ENCODE measurements at regions not wholly inside any gene's neighbourhood (a gene's known extent, or its start where the extent isn't known, plus 50 kb on each side); places are given as distances from the start of the nearest gene placed in this dataset.

GRCh38 chr6:152916035-152916434 lies 66.8 kb downstream of the FBXO5 start:
- Histone ChIP-seq H2AFZ (ENCODE audit: low read depth, low read length) (no peak overlapping the region), H3K79me2 (ENCODE audit: insufficient read depth, low read length) (no peaks in the 10 kb centered on the region), H3K4me3 (ENCODE audit: insufficient read depth, low read depth, low read length) (no peak overlapping the region), H3K27ac (ENCODE audit: low read depth, low read length) (no peak overlapping the region), H3K9ac (ENCODE audit: low read length) (no peak overlapping the region), H3K4me1 (ENCODE audit: insufficient read depth, low read length) (no peaks in the 10 kb centered on the region), H4K20me1 (ENCODE audit: insufficient read depth, low read length) (no peaks in the 10 kb centered on the region), H3K27me3 (ENCODE audit: insufficient read depth, low read length) (no peaks in the 10 kb centered on the region), H3K9me3 (ENCODE audit: insufficient read depth, low read depth, low read length) (no peaks in the 10 kb centered on the region), H3K36me3 (ENCODE audit: insufficient read depth, low read length) (no peaks in the 10 kb centered on the region), H3K4me2 (ENCODE audit: low read length) (no peak overlapping the region)
- Mint-ChIP-seq H3K4me1 (ENCODE audit: low read depth, unreplicated experiment) (no peaks in the 10 kb centered on the region), H3K9me3 (ENCODE audit: unreplicated experiment) (peaks cover 12% of the 10 kb centered on the region), H3K4me3 (ENCODE audit: unreplicated experiment) (no peak overlapping the region), H3K27me3 (ENCODE audit: low read depth, unreplicated experiment) (no peaks in the 10 kb centered on the region), H3K36me3 (ENCODE audit: low read depth, unreplicated experiment) (no peaks in the 10 kb centered on the region), H3K27ac (ENCODE audit: unreplicated experiment) (no peak overlapping the region)
- TF ChIP-seq CTCF (IDR thresholded peaks at IDR 0.05; ENCODE audit: insufficient read depth, low read depth, low read length) (no peak), EZH2 (IDR thresholded peaks at IDR 0.05; ENCODE audit: insufficient read depth, low read length) (no peak)
- DNase-seq (ENCODE audit: low read depth) (no peak), FAIRE-seq (no peak)

- Mint-ChIP-seq H3K36me3 (ENCODE audit: low read depth, unreplicated experiment) (no peaks in the 10 kb centered on the region), H3K9me3 (ENCODE audit: unreplicated experiment) (peaks cover 4% of the 10 kb centered on the region), H3K4me1 (ENCODE audit: low read depth, unreplicated experiment) (no peaks in the 10 kb centered on the region), H3K27me3 (ENCODE audit: low read depth, unreplicated experiment) (no peaks in the 10 kb centered on the region), H3K27ac (ENCODE audit: unreplicated experiment) (no peak overlapping the region), H3K4me3 (ENCODE audit: unreplicated experiment) (no peak overlapping the region)
- no peaks in the 10 kb centered on the region for H3K79me2 ChIP-seq (ENCODE audit: insufficient read depth, low read length)
- H3K4me3 ChIP-seq (ENCODE audit: insufficient read depth, low read depth, low read length), result no peak overlapping the region
- no peaks in the 10 kb centered on the region for H4K20me1 ChIP-seq (ENCODE audit: insufficient read depth, low read length)
- no peak overlapping the region for H3K9ac ChIP-seq (ENCODE audit: low read length)
- H3K27ac ChIP-seq (ENCODE audit: low read depth, low read length), result no peak overlapping the region
- H3K36me3 ChIP-seq (ENCODE audit: insufficient read depth, low read length), result no peaks in the 10 kb centered on the region
- no peak overlapping the region for H2AFZ ChIP-seq (ENCODE audit: low read depth, low read length)
- H3K4me1 ChIP-seq (ENCODE audit: insufficient read depth, low read length), result no peaks in the 10 kb centered on the region
- no peak for FAIRE-seq
- TF ChIP-seq CTCF (IDR thresholded peaks at IDR 0.05; ENCODE audit: insufficient read depth, low read depth, low read length) (no peak), EZH2 (IDR thresholded peaks at IDR 0.05; ENCODE audit: insufficient read depth, low read length) (no peak)
- H3K9me3 ChIP-seq (ENCODE audit: insufficient read depth, low read depth, low read length), result no peaks in the 10 kb centered on the region
- H3K4me2 ChIP-seq (ENCODE audit: low read length), result no peak overlapping the region
- no peak for DNase-seq (ENCODE audit: low read depth)
- H3K27me3 ChIP-seq (ENCODE audit: insufficient read depth, low read length), result no peaks in the 10 kb centered on the region
Observed at GRCh38 chr6:152918991-152919390, 63.9 kb downstream of the FBXO5 start.

- no peak overlapping the region for H3K4me2 ChIP-seq (ENCODE audit: low read length)
- H3K9me3 Mint-ChIP-seq (ENCODE audit: unreplicated experiment), result peaks cover 1% of the 10 kb centered on the region
Observed at GRCh38 chr6:152920016-152920415, 62.8 kb downstream of the FBXO5 start.

More at GRCh38 chr6:152920016-152920415, 62.8 kb downstream of the FBXO5 start:
- Histone ChIP-seq H3K9me3 (ENCODE audit: insufficient read depth, low read depth, low read length) (no peaks in the 10 kb centered on the region), H3K9ac (ENCODE audit: low read length) (no peak overlapping the region), H3K27me3 (ENCODE audit: insufficient read depth, low read length) (no peaks in the 10 kb centered on the region), H3K27ac (ENCODE audit: low read depth, low read length) (no peak overlapping the region), H3K4me3 (ENCODE audit: insufficient read depth, low read depth, low read length) (no peak overlapping the region), H4K20me1 (ENCODE audit: insufficient read depth, low read length) (no peaks in the 10 kb centered on the region), H3K36me3 (ENCODE audit: insufficient read depth, low read length) (no peaks in the 10 kb centered on the region), H2AFZ (ENCODE audit: low read depth, low read length) (no peak overlapping the region), H3K4me1 (ENCODE audit: insufficient read depth, low read length) (no peaks in the 10 kb centered on the region), H3K79me2 (ENCODE audit: insufficient read depth, low read length) (no peaks in the 10 kb centered on the region)
- no peak overlapping the region for H3K27ac Mint-ChIP-seq (ENCODE audit: unreplicated experiment)
- no peaks in the 10 kb centered on the region for H3K4me1 Mint-ChIP-seq (ENCODE audit: low read depth, unreplicated experiment)
- H3K27me3 Mint-ChIP-seq (ENCODE audit: low read depth, unreplicated experiment), result no peaks in the 10 kb centered on the region
- H3K36me3 Mint-ChIP-seq (ENCODE audit: low read depth, unreplicated experiment), result no peaks in the 10 kb centered on the region
- H3K4me3 Mint-ChIP-seq (ENCODE audit: unreplicated experiment), result no peak overlapping the region
- DNase-seq (ENCODE audit: low read depth), result no peak
- no peak for TF ChIP-seq CTCF (IDR thresholded peaks at IDR 0.05; ENCODE audit: insufficient read depth, low read depth, low read length)
- TF ChIP-seq EZH2 (IDR thresholded peaks at IDR 0.05; ENCODE audit: insufficient read depth, low read length), result no peak
- FAIRE-seq, result no peak
